OCI-LY7 (cell line): ENCODE measurements at regions not wholly inside any gene's neighbourhood (a gene's known extent, or its start where the extent isn't known, plus 50 kb on each side); places are given as distances from the start of the nearest gene placed in this dataset.

Experiments used
- BruUV-seq: library from RNA; stranded (reverse); fragments of 400-500 nt; replicated peaks from 2 replicates; lab custom pipeline; 2021; lab: Mats Ljungman, UMichigan
- CTCF ChIA-PET: fragments of 300-600 bp; sonication (Branson Sonifier 250); formaldehyde crosslinking; loops from one replicate; lab custom pipeline; 2022; ENCODE audit warnings: antibody characterized with exemption; ENCODE audit not compliant: unreplicated experiment; lab: Charles Lee
- POLR2A ChIA-PET: fragments of 300-600 bp; sonication (Branson Sonifier 250); formaldehyde crosslinking; loops from one replicate; lab custom pipeline; 2022; ENCODE audit warnings: antibody characterized with exemption; lab: Charles Lee
- DNase-seq: peaks from one replicate; pipeline ENCODE4 v3.0.0-alpha.2; 2015; ENCODE audit warnings: low spot score
- H2AFZ ChIP-seq: fragments of 200-600 bp; sonication (generic), shearing (Covaris generic); 2 replicates; pipeline ENCODE4 v1.6.1; 2014; ENCODE audit warnings: mild to moderate bottlenecking, antibody characterized with exemption, low read length, moderate library complexity
- H3K27ac ChIP-seq: fragments of 200-600 bp; sonication (generic); 2 replicates; pipeline ENCODE4 v1.5.1; 2014; ENCODE audit warnings: mixed run types, low read depth, mild to moderate bottlenecking, moderate library complexity, low read length, inconsistent platforms; ENCODE audit not compliant: poor library complexity, severe bottlenecking
- H3K36me3 ChIP-seq: fragments of 200-600 bp; sonication (generic); 2 replicates; pipeline ENCODE4 v1.6.1; 2014; ENCODE audit warnings: mild to moderate bottlenecking, antibody characterized with exemption, low read length, moderate library complexity, mixed read lengths; ENCODE audit not compliant: insufficient read depth
- H3K4me1 ChIP-seq: fragments of 200-600 bp; sonication (generic); 2 replicates; pipeline ENCODE4 v1.5.1; 2014; ENCODE audit warnings: mild to moderate bottlenecking, low read length; ENCODE audit not compliant: insufficient read depth, poor library complexity, severe bottlenecking
- H3K4me2 ChIP-seq: fragments of 200-600 bp; sonication (generic); 2 replicates; pipeline ENCODE4 v1.6.1; 2014; ENCODE audit warnings: mild to moderate bottlenecking, low read length
- H3K4me3 ChIP-seq: fragments of 200-600 bp; sonication (generic); 2 replicates; pipeline ENCODE4 v1.5.1; 2014; ENCODE audit warnings: mild to moderate bottlenecking, low read depth, low read length; ENCODE audit not compliant: poor library complexity, severe bottlenecking
- H3K79me2 ChIP-seq: fragments of 200-600 bp; sonication (generic); 2 replicates; pipeline ENCODE4 v1.6.1; 2016; ENCODE audit warnings: low read depth, mild to moderate bottlenecking, low read length, moderate library complexity, mixed read lengths; ENCODE audit not compliant: insufficient read depth
- H3K9me2 ChIP-seq: fragments of 200-600 bp; sonication (generic); 2 replicates; pipeline ENCODE4 v1.6.1; 2016; ENCODE audit warnings: mild to moderate bottlenecking, low read length, mixed read lengths; ENCODE audit not compliant: insufficient read depth
- H3K9me3 ChIP-seq: fragments of 200-600 bp; sonication (generic); 2 replicates; pipeline ENCODE4 v1.6.1; 2014; ENCODE audit warnings: mild to moderate bottlenecking, mixed run types, low read length, mixed read lengths
- H4K20me1 ChIP-seq: fragments of 200-600 bp; sonication (generic); 2 replicates; pipeline ENCODE4 v1.6.1; 2014; ENCODE audit warnings: mild to moderate bottlenecking, antibody characterized with exemption, low read length, moderate library complexity, mixed read lengths; ENCODE audit not compliant: insufficient read depth
- EZH2phosphoT487 ChIP-seq: fragments of 200-600 bp; sonication (generic); IDR thresholded peaks from 2 replicates; pipeline ENCODE4 v1.6.1; 2018; ENCODE audit warnings: low read depth, borderline replicate concordance, mild to moderate bottlenecking, mixed run types, antibody characterized with exemption, low read length, moderate library complexity, mixed read lengths
- intact Hi-C: fragments of 100-400 bp; cut with micrococcal nuclease; formaldehyde crosslinking; loops from one replicate; pipeline ENCODE4 v1.10.0; 2022; ENCODE audit not compliant: unreplicated experiment
- TF ChIP-seq, protein P1 (sequence below): fragments of 200-600 bp; sonication (generic); conservative IDR thresholded peaks from 2 replicates; pipeline ENCODE4 v1.5.1; 2014; ENCODE audit warnings: mild to moderate bottlenecking, antibody characterized with exemption, low read length, moderate library complexity, mixed read lengths

DNA sequence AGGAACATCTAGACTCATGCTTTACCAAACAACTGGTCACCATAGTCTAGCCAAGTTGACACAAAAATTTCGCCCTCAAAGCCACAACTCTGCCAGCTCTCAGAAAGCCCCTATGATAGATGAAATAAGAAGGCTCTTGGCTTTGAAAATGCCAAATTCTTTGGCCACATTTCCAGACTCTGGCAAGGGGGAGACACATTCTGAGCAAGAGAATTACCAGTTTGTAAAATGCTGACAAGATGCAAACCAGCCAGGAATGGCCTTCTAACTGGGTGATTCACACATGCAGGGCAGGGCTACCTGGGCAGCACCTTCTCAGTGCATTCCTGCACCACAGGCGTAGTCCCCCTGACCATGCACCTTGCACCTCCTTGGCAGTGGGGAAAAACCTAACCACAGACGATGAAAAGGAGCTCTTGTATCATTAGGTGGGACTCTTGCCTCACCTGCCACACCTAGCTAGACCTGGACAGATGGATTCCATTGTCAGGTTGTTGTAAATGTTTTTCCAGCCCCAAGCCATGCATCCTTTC, 77.4 kb upstream of the CPEB2 start:
- no peaks in the 10 kb centered on the region for H3K9me2 ChIP-seq
- no peak overlapping the region for H3K27ac ChIP-seq
- no peaks in the 10 kb centered on the region for H3K79me2 ChIP-seq
- no peaks in the 10 kb centered on the region for H3K4me1 ChIP-seq
- H3K4me2 ChIP-seq: no peak overlapping the region
- DNase-seq: no peak
- H3K4me3 ChIP-seq: no peak overlapping the region
- H4K20me1 ChIP-seq: no peaks in the 10 kb centered on the region
- no peaks in the 10 kb centered on the region for H3K9me3 ChIP-seq
- no TSS peak for BruUV-seq
- intact Hi-C loops: no loop called here
- no peak overlapping the region for H2AFZ ChIP-seq
- no peaks in the 10 kb centered on the region for H3K36me3 ChIP-seq
- CTCF ChIA-PET: no interaction called here
- POLR2A ChIA-PET: no interaction called here
- TF ChIP-seq, protein P1, sequence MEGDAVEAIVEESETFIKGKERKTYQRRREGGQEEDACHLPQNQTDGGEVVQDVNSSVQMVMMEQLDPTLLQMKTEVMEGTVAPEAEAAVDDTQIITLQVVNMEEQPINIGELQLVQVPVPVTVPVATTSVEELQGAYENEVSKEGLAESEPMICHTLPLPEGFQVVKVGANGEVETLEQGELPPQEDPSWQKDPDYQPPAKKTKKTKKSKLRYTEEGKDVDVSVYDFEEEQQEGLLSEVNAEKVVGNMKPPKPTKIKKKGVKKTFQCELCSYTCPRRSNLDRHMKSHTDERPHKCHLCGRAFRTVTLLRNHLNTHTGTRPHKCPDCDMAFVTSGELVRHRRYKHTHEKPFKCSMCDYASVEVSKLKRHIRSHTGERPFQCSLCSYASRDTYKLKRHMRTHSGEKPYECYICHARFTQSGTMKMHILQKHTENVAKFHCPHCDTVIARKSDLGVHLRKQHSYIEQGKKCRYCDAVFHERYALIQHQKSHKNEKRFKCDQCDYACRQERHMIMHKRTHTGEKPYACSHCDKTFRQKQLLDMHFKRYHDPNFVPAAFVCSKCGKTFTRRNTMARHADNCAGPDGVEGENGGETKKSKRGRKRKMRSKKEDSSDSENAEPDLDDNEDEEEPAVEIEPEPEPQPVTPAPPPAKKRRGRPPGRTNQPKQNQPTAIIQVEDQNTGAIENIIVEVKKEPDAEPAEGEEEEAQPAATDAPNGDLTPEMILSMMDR: no peak
- no peak for TF ChIP-seq EZH2phosphoT487

DNA sequence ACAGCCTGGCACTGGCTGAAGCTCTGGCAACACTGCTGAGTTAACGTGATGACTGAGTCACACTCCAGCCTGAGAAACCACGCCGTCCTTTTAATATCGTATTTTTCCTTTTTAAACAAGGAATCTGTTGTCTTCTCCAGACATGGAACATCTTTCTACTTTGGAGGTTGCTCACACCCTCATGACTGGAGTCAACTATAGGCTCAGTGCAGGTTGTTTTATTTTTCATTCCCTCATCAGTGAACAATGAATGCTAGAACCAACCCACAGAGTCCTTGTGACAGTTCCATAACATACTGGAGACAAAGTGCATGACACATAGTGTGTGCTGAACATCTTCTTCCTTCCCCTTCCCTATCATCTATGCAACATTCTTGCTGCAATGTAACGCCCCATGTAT, 76.8 kb upstream of the CPEB2 start:
- CTCF ChIA-PET: no interaction called here
- Histone ChIP-seq H3K9me3 (no peaks in the 10 kb centered on the region), H3K79me2 (no peaks in the 10 kb centered on the region), H4K20me1 (no peaks in the 10 kb centered on the region), H3K4me2 (no peak overlapping the region), H3K27ac (no peak overlapping the region), H2AFZ (no peak overlapping the region), H3K36me3 (no peaks in the 10 kb centered on the region), H3K4me1 (no peaks in the 10 kb centered on the region), H3K9me2 (no peaks in the 10 kb centered on the region), H3K4me3 (no peak overlapping the region)
- intact Hi-C loops: no loop called here
- no peak for TF ChIP-seq EZH2phosphoT487
- TF ChIP-seq, protein P1: no peak
- DNase-seq: no peak
- POLR2A ChIA-PET: no interaction called here
- BruUV-seq: no TSS peak

DNA sequence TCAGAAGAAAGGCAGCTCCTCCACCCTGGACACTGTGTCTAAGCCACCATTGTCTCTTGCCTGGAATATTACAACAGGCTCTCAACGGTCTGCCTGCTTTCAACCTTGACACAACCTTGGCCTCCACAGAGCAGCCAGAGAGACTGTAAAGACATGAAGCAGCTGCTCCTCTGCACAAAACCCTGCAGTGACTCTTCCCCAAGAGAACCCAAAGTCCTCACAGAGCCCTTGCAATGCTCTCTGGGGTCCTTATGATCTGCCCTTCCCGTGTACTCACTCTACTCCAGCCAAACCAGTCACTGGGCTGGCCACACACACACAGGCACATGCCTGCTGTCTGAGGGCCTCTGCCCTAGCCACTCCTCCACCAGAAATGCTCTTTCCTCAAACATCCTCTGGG, 75.9 kb upstream of the CPEB2 start:
- Histone ChIP-seq H3K4me2 (no peak overlapping the region), H3K79me2 (no peaks in the 10 kb centered on the region), H3K9me2 (no peaks in the 10 kb centered on the region), H3K27ac (no peak overlapping the region), H3K36me3 (no peaks in the 10 kb centered on the region), H2AFZ (no peak overlapping the region), H3K9me3 (no peaks in the 10 kb centered on the region), H3K4me3 (no peak overlapping the region), H4K20me1 (no peaks in the 10 kb centered on the region), H3K4me1 (no peaks in the 10 kb centered on the region)
- ChIA-PET POLR2A (no interaction called here), CTCF (no interaction called here)
- no peak for DNase-seq
- TF ChIP-seq, protein P1: no peak
- no peak for TF ChIP-seq EZH2phosphoT487
- intact Hi-C loops: no loop called here
- BruUV-seq: no TSS peak
